Thoracic aorta (tissue), 2 donors: ENCODE measurements at regions not wholly inside any gene's neighbourhood (a gene's known extent, or its start where the extent isn't known, plus 50 kb on each side); places are given as distances from the start of the nearest gene placed in this dataset.

ENCODE experiments used
- ATAC-seq: fragments of 150-250 bp; one replicate; pipeline ENCODE4 v1.8.0; 2017; ENCODE audit warnings: low read depth; ENCODE audit not compliant: insufficient number of reproducible peaks, low FRiP score
- DNase-seq: peaks from one replicate; pipeline ENCODE4 v3.0.0-alpha.2; 2020; ENCODE audit warnings: low spot score
- H3K27ac ChIP-seq, 2 donors: fragments of 200-600 bp; sonication (generic); 1 replicate in 1 of 2; 2 replicates in 1 of 2; pipeline ENCODE4 v1.5.1; 2016; ENCODE audit warnings: mild to moderate bottlenecking in 2 of 2, moderate library complexity in 2 of 2
- H3K27me3 ChIP-seq: fragments of 200-600 bp; sonication (generic); replicated peaks from 2 replicates; pipeline ENCODE4 v1.6.0; 2016; ENCODE audit warnings: mild to moderate bottlenecking; ENCODE audit not compliant: insufficient read depth
- H3K36me3 ChIP-seq: fragments of 200-600 bp; sonication (generic); one replicate; pipeline ENCODE4 v1.5.1; 2016
- H3K4me1 ChIP-seq, 2 donors: fragments of 200-600 bp; sonication (generic); 1 replicate in 1 of 2; 2 replicates in 1 of 2; pipeline versions ENCODE4 v1.5.1 to v1.6.0; 2016; ENCODE audit warnings: low read depth in 2 of 2, mild to moderate bottlenecking in 1 of 2; ENCODE audit not compliant: control insufficient read depth in 1 of 2
- H3K4me3 ChIP-seq: fragments of 200-600 bp; sonication (generic); 2 replicates; pipeline ENCODE4 v1.5.1; 2016; ENCODE audit warnings: mild to moderate bottlenecking
- H3K9me3 ChIP-seq: fragments of 200-600 bp; sonication (generic); 2 replicates; pipeline ENCODE4 v1.5.1; 2016
- CTCF ChIP-seq: fragments of 200-600 bp; sonication (generic); IDR thresholded peaks from one replicate; pipeline ENCODE4 v1.5.1; 2019; ENCODE audit warnings: antibody characterized with exemption

GRCh38 chr18:72470391-72470790 is 73.8 kb downstream of the CBLN2 start:
- ATAC-seq (no peak), DNase-seq (no peak)
- no peak for TF ChIP-seq CTCF
- no peaks in the 10 kb centered on the region for H3K9me3 ChIP-seq
- H3K4me3 ChIP-seq, result no peak overlapping the region
- no peaks in the 10 kb centered on the region for H3K27me3 ChIP-seq
- H3K27ac ChIP-seq, result no peak overlapping the region
- no peaks in the 10 kb centered on the region for H3K36me3 ChIP-seq
- H3K4me1 ChIP-seq, result no peaks in the 10 kb centered on the region

GRCh38 chr18:72468021-72468710 is 76.0 kb downstream of the CBLN2 start:
- no peak overlapping the region for H3K27ac ChIP-seq
- ATAC-seq (no peak), DNase-seq (no peak)
- H3K36me3 ChIP-seq, result no peaks in the 10 kb centered on the region
- H3K4me3 ChIP-seq, result no peak overlapping the region
- TF ChIP-seq CTCF, result no peak
- no peaks in the 10 kb centered on the region for H3K9me3 ChIP-seq
- no peaks in the 10 kb centered on the region for H3K4me1 ChIP-seq
- no peaks in the 10 kb centered on the region for H3K27me3 ChIP-seq

GRCh38 chr18:72460210-72460680 is 83.9 kb downstream of the CBLN2 start:
- Histone ChIP-seq H3K27ac (no peak overlapping the region), H3K9me3 (no peaks in the 10 kb centered on the region), H3K27me3 (no peaks in the 10 kb centered on the region), H3K4me1 (no peaks in the 10 kb centered on the region), H3K36me3 (no peaks in the 10 kb centered on the region), H3K4me3 (no peak overlapping the region)
- ATAC-seq, result no peak
- no peak for TF ChIP-seq CTCF
- no peak for DNase-seq

- no peaks in the 10 kb centered on the region for H3K36me3 ChIP-seq
Measured at GRCh38 chr18:72458271-72458670, 85.9 kb downstream of the CBLN2 start.

GRCh38 chr18:72456802-72457201 is 87.3 kb downstream of the CBLN2 start:
- H3K4me3 ChIP-seq, result no peak overlapping the region
- TF ChIP-seq CTCF, result no peak
- H3K27ac ChIP-seq, result no peak overlapping the region
- H3K36me3 ChIP-seq, result no peaks in the 10 kb centered on the region
- DNase-seq (no peak), ATAC-seq (no peak)
- H3K27me3 ChIP-seq, result no peaks in the 10 kb centered on the region
- no peaks in the 10 kb centered on the region for H3K4me1 ChIP-seq
- no peaks in the 10 kb centered on the region for H3K9me3 ChIP-seq

More at GRCh38 chr18:72458271-72458670, 85.9 kb downstream of the CBLN2 start:
- no peak overlapping the region for H3K4me3 ChIP-seq
- TF ChIP-seq CTCF, result no peak
- no peaks in the 10 kb centered on the region for H3K4me1 ChIP-seq
- ATAC-seq (no peak), DNase-seq (no peak)
- no peak overlapping the region for H3K27ac ChIP-seq
- H3K9me3 ChIP-seq, result no peaks in the 10 kb centered on the region
- H3K27me3 ChIP-seq, result no peaks in the 10 kb centered on the region
